Right cardiac atrium (tissue), 5 donors: ENCODE measurements at regions not wholly inside any gene's neighbourhood (a gene's known extent, or its start where the extent isn't known, plus 50 kb on each side); places are given as distances from the start of the nearest gene placed in this dataset.
A peak's percentile ranks its signal among the peaks of the same experiment; 100 is the strongest.

ENCODE experiments used
- ATAC-seq, 2 donors: fragments of 200-7000 bp; cut with Tn5 transposase; one replicate each; pipeline versions ENCODE4 v1.8.0 to v1.9.1; 2020; ENCODE audit warnings: moderate library complexity in 2 of 2, mild to moderate bottlenecking in 1 of 2
- DNase-seq, 3 donors: peaks; one replicate each; pipeline ENCODE4 v3.0.0-alpha.2; 2020
- H3K27ac ChIP-seq: one replicate; pipeline ENCODE4 v1.5.1; 2013; ENCODE audit warnings: mild to moderate bottlenecking, low read length, control low read depth, moderate library complexity
- H3K27me3 ChIP-seq: one replicate; pipeline ENCODE4 v1.6.1; 2013; ENCODE audit not compliant: control insufficient read depth, insufficient read depth
- H3K4me1 ChIP-seq: one replicate; pipeline ENCODE4 v1.6.1; 2013; ENCODE audit warnings: low read length; ENCODE audit not compliant: control insufficient read depth, insufficient read depth
- H3K4me3 ChIP-seq: one replicate; pipeline ENCODE4 v1.5.1; 2013; ENCODE audit warnings: low read length, control low read depth
- H3K9me3 ChIP-seq: one replicate; pipeline ENCODE4 v1.6.1; 2013; ENCODE audit warnings: low read length; ENCODE audit not compliant: control insufficient read depth
- WGBS: extraction: QIAGEN DNeasy Blood & Tissue Kit; methylation state at CpG from one replicate; pipeline ENCODE4 v1.1.7; 2013; 5-methylcytosine and 5-hydroxymethylcytosine counted together
- intact Hi-C, 4 donors: fragments of 100-400 bp; cut with DNase I; formaldehyde crosslinking; loops; one replicate each; pipeline versions ENCODE4 v1.11.0 to v1.14.0; 2022 to 2023
- donor health status: healthy with polysubstance abuse.
- donor health status: DM: no; HTN: yes; CAD: no.
- donor health status: DM: no; HTN: no; CAD: no.
- donor health status: DM: no; HTN: yes; CAD: no; lungs with severe emphysema.
- donor health status: DM: yes; HTN: yes; CAD: no.

GRCh38 chr3:139248593-139249255 lies 95.1 kb upstream of the MRPS22 start:
- H3K4me1 ChIP-seq, result no peaks in the 10 kb centered on the region
- H3K9me3 ChIP-seq, result no peaks in the 10 kb centered on the region
- intact Hi-C loops, result no loop called here
- no peak overlapping the region for H3K4me3 ChIP-seq
- H3K27ac ChIP-seq, result no peak overlapping the region
- no peak for ATAC-seq
- DNase-seq, result no peak
- H3K27me3 ChIP-seq, result no peaks in the 10 kb centered on the region
- 56% methylated on average over 4 of the region's 4 CpGs for WGBS

DNA sequence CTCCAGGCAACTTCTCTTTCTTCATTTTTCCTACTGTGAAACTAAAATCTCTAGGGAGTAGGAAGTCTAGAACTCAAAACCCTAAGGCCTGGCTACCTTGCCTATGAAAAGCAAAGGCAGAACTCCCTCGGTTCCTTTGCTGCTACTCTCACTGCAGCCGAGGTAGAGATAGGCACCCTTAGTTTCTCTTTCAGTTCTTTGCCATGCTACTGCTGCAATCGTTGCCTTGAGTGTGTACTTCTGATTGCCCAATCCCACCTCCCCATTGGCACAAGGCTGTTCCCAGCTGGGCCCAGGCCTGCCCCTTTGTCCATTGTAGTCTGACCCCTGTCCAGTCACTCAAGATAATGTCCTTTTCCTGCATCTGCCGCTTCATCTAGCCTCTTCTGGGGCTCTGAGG lies 92.3 kb upstream of the MRPS22 start:
- no peaks in the 10 kb centered on the region for H3K9me3 ChIP-seq
- no peaks in the 10 kb centered on the region for H3K4me1 ChIP-seq
- intact Hi-C loops, result no loop called here
- H3K27me3 ChIP-seq, result no peaks in the 10 kb centered on the region
- 64% methylated on average over 4 of the region's 4 CpGs for WGBS
- no peak overlapping the region for H3K4me3 ChIP-seq
- H3K27ac ChIP-seq, result no peak overlapping the region
- no peak for DNase-seq
- peak; percentile 21 to 22 for ATAC-seq

- Histone ChIP-seq H3K27ac (no peak overlapping the region), H3K27me3 (no peaks in the 10 kb centered on the region), H3K9me3 (no peaks in the 10 kb centered on the region), H3K4me3 (no peak overlapping the region), H3K4me1 (no peaks in the 10 kb centered on the region)
- no peak for DNase-seq
- intact Hi-C loops, result no loop called here
- WGBS, result 60% methylated on average over 7 of the region's 7 CpGs
- ATAC-seq, result no peak
These were observed 91.1 kb upstream of the MRPS22 start for GRCh38 chr3:139252719-139253118.

DNA sequence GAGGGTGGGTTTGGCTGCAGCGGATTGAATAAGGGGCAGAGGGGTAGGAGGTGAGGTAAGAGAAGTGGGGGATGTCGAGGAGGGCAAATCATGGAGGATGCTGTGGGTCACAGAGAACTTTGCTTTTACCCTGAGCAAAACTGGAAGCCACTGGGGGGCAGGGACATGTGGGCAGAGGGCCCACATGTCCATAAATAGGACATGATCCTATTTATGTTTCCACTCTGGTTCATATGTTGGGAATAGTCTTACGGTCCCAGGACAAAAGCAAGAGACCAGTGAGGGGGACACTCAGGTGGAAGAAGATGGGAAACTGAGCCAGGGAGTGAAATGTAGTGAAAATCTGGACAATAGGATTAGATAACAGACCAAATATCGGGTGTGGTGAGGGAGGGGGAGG lies 85.5 kb upstream of the MRPS22 start:
- H3K4me3 ChIP-seq, result no peak overlapping the region
- no peaks in the 10 kb centered on the region for H3K4me1 ChIP-seq
- H3K9me3 ChIP-seq, result no peaks in the 10 kb centered on the region
- no peak overlapping the region for H3K27ac ChIP-seq
- WGBS, result 53% methylated on average over 4 of the region's 4 CpGs
- intact Hi-C loops, result no loop called here
- H3K27me3 ChIP-seq, result no peaks in the 10 kb centered on the region
- no peak for DNase-seq
- no peak for ATAC-seq

DNA sequence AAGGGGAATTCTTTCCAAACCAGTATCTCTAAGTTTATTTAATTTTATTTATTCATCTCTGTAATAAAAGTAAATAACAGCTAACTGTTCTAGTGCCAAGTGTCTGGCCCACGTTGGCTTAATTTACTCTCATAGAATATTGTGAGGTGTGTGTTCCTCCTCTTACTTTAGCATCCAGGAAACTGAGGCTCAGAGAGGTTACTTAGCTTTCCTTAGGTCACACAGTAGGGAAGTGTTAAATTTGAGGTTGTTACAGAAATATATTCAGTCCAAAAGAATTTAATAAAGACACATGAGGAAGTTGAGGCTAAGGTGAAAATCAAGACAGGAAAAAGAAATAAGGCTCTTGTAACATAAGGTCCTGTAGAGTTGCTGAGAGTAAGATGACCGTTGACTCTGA lies 84.4 kb upstream of the MRPS22 start:
- WGBS, result 71% methylated on average over 2 of the region's 2 CpGs
- DNase-seq (no peak), ATAC-seq (no peak)
- Histone ChIP-seq H3K4me3 (no peak overlapping the region), H3K9me3 (no peaks in the 10 kb centered on the region), H3K27me3 (no peaks in the 10 kb centered on the region), H3K27ac (no peak overlapping the region), H3K4me1 (no peaks in the 10 kb centered on the region)
- intact Hi-C loops, result no loop called here

- intact Hi-C loops, result no loop called here
- DNase-seq (no peak), ATAC-seq (no peak)
- H3K4me3 ChIP-seq, result no peak overlapping the region
- H3K27me3 ChIP-seq, result no peaks in the 10 kb centered on the region
- WGBS, result 65% methylated on average over 3 of the region's 3 CpGs
- H3K4me1 ChIP-seq, result no peaks in the 10 kb centered on the region
- H3K9me3 ChIP-seq, result no peaks in the 10 kb centered on the region
- H3K27ac ChIP-seq, result no peak overlapping the region
These were observed 83.8 kb upstream of the MRPS22 start for GRCh38 chr3:139260041-139260486.

GRCh38 chr3:139260793-139261736 lies 82.8 kb upstream of the MRPS22 start:
- ATAC-seq (no peak), DNase-seq (no peak)
- Histone ChIP-seq H3K27ac (no peak overlapping the region), H3K27me3 (no peaks in the 10 kb centered on the region), H3K9me3 (no peaks in the 10 kb centered on the region), H3K4me3 (no peak overlapping the region), H3K4me1 (no peaks in the 10 kb centered on the region)
- intact Hi-C loops, result no loop called here
- 73% methylated on average over 8 of the region's 8 CpGs for WGBS

DNA sequence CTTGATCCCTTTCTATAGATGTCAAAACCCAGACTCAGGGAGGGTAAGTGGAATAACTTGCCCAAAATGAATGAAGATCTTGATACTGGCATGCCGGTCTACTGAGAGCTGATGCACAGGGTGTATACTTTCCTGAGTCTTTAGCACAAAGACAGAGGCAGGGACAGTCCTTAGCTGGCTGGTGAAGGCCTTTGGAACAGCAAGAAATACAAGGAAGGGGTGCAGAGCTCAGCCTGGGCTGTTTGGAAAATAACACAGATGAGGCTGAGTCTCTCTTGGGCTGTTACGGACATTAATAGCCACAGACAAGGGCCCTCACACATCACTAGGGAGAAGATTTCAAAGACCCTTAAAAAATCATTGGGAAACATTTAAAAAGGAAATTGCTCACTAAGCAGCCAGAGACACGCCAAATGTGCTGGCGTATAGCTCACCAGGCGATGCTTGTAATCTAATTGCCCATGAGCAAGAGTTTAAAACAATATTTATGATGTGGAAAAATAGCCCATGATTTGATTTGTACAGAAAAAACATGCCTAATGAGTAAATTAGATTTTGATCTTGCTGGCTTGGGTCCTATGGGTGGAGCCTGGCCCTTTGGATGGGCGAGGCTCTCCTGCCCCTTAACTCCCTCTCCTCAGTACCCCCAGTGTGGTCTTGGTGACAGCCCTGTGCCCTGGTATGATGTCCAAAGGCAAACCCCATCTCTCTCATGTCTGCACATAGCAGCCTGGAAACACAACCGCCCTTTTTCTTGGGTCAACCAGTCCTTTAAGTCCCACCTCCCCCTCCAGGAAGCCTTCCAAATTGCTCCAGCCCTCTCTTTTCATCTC lies 81.8 kb upstream of the MRPS22 start:
- Histone ChIP-seq H3K27ac (no peak overlapping the region), H3K27me3 (no peaks in the 10 kb centered on the region), H3K4me3 (no peak overlapping the region), H3K9me3 (no peaks in the 10 kb centered on the region), H3K4me1 (no peaks in the 10 kb centered on the region)
- intact Hi-C loops, result no loop called here
- 77% methylated on average over 7 of the region's 7 CpGs for WGBS
- no peak for ATAC-seq
- DNase-seq, result no peak

DNA sequence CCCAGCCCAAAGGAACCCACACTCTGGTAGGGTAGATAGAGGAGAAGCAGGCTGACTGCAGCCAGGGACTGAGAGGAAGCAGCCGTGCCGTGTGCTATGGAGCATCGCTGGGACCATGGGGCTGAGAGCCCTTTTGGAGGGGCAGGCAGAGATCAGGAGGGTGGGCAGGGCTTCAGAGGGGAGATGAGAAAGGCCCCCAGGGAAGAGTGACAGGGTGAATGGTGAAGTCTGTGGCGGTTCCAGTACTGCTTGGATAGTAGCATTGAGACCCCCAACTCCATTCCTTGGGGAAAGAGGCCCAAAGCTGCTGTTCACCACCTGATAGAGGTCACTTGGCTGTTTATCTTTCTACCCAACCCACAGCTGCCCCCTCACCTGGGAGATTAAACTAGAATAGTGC lies 80.0 kb upstream of the MRPS22 start:
- Histone ChIP-seq H3K27ac (no peak overlapping the region), H3K27me3 (no peaks in the 10 kb centered on the region), H3K4me3 (no peak overlapping the region), H3K9me3 (no peaks in the 10 kb centered on the region), H3K4me1 (no peaks in the 10 kb centered on the region)
- no peak for ATAC-seq
- DNase-seq, result no peak
- WGBS, result 83% methylated on average over 4 of the region's 4 CpGs
- intact Hi-C loops, result no loop called here

DNA sequence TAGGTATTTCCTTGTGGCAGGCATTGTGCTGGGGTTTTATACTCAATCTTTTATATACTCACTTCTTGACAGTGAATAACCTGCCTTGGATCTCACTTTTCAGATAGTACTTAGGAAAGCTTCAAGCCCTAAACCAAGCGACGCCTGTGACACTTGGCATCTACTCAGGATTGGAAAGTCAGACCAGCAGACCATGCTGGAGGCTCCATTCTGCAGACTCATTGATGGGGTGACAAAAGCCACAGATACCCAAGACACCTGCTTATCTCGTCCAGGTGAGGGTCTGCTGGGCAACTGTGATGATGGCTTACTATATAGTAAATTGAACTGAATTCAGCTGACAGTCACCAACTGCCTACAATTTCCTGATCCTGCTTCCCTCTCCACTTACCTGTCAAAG lies 79.4 kb upstream of the MRPS22 start:
- no peaks in the 10 kb centered on the region for H3K9me3 ChIP-seq
- ATAC-seq (no peak), DNase-seq (no peak)
- H3K4me1 ChIP-seq, result no peaks in the 10 kb centered on the region
- H3K27ac ChIP-seq, result no peak overlapping the region
- no peak overlapping the region for H3K4me3 ChIP-seq
- intact Hi-C loops, result no loop called here
- 70% methylated on average over 3 of the region's 3 CpGs for WGBS
- no peaks in the 10 kb centered on the region for H3K27me3 ChIP-seq
